NCI-H1105 (cell line): ENCODE measurements at regions not wholly inside any gene's neighbourhood (a gene's known extent, or its start where the extent isn't known, plus 50 kb on each side); places are given as distances from the start of the nearest gene placed in this dataset.
A peak's percentile ranks its signal among the peaks of the same experiment; 100 is the strongest.
"Not testable (repeated sequence)": the region's sequence is repeated elsewhere in the genome, so short reads cannot be mapped to it uniquely, and the experiment has no call there.

Source experiments
- DNase-seq: peaks from one replicate; lab custom pipeline; 2025; lab: John Stamatoyannopoulos, UW

DNA sequence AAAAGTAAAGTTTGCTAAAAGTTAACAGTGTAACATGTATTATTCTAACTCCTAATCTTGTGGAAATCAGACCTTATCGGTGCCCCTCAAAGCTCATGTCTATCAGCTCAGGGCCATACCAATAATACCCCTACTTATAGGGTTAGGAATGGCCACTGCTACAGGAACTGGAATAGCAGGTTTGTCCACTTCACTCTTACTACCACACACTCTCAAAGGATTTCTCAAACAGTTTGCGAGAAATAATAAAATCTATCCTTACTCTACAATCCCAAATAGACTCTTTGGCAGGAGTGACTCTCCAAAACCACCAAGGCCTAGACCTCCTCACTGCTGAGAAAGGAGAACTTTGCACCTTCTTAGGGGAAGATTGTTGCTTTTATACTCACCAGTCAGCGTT is 1677.7 kb downstream of the OLFM4 start:
- no peak for DNase-seq

DNA sequence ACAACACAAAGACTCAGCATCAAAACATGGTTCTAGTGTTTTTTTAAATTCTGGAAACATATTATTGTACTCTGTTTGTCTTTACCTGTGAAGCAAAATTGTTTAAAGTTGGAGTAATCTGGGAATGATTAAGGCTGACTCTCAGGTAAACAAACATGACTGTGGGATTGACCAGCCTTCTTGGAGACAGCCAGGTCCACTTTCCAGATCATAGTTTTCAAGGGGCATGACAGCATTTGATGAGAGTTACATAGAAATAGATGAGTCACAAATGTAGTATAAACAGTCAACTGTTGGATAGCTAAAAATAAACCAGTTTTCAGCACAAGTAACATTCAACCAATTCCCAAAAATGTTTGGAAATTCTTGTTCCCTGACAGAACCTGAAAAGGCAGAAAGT is 1680.9 kb downstream of the OLFM4 start:
- no peak for DNase-seq

DNA sequence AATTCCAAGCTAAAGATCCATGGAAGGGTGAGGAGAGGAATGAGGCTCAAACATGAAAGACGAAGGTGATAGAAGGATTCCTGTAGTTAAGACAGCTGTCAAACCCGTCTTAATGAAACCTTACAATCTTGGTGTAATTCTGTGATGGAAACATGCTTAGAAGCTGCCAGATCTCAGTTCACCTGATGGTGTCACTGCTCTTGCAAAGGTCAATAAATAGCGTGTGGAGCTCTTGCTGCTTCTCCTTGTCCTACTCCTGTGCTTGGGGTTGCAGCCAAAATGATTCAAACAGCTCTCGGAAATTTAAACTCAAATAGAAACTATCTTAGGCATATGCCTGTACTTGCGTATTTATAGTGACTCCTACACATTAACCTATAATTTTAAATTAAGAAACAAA is 1705.0 kb downstream of the OLFM4 start:
- DNase-seq = no peak

DNA sequence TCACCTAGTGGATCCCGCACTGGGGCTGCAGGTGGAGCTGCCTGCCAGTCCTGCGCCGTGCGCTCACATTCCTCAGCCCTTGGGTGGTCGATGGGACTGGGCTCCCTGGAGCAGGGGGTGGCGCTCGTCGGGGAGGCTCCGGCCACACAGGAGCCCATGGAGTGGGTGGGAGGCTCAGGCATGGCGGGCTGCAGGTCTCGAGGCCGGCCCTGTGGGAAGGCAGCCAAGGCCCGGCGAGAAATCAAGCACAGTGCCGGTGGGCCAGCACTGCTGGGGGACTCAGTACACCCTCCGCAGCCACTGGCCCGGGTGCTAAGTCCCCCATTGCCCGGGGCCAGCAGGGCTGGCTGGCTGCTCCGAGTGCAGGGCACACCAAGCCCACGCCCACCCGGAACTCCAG is 1708.6 kb downstream of the OLFM4 start:
- not testable (repeated sequence) for DNase-seq

DNA sequence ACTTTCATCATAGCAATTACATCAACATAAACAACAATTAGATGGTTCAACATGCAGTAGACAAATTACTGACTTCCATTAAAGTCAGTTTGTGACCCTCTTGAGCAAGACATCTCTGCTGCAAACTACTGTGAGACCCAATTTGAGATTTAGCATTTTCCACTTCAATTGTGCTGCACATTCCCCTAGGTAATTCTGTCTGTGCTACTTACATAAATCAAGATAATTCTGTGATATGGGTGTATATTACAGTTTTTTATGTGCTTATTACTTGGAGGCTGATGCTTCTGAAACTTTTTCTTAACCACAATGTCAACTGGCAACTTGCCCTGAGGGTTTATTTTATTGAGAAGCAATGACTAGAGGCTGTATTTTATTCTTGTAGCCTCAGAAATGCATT is 1714.4 kb downstream of the OLFM4 start:
- DNase-seq = peak; percentile 72

DNA sequence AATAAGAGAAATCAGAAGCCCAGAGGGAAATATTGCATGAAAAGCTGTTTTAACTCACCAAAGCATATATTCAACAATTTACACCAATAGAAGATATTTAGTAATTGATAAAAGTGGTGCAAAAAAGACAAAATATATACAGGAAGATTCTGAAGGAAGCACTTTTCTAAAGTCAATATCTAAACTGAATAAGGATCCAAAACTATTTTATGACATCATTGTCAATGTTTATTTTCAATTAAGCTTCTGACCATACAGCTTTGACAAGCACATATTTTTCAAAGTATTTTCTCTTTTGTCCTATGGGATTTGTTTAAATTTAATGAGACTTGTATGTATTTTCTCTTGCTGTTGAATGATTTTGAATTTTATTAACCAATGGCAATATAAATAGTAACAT is 1716.1 kb downstream of the OLFM4 start:
- DNase-seq = no peak

DNA sequence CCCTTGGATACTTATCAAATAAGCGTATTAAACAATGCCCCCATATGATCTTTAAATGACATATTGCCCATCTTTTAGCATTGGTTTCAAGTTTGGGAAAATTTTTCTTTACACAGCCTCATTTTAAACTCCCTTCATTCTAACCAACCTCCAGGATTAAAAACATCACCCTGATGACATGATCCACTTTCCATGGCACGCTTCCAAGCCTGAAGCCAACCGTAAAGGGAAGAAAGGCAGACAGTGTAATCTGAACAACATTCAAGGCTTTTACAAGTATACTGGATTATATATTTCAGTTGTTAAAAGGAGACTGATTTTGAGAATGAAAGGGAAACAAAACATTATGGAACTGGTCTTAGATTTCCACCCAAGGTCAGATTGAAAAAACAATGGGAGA is 1721.9 kb downstream of the OLFM4 start:
- no peak for DNase-seq

DNA sequence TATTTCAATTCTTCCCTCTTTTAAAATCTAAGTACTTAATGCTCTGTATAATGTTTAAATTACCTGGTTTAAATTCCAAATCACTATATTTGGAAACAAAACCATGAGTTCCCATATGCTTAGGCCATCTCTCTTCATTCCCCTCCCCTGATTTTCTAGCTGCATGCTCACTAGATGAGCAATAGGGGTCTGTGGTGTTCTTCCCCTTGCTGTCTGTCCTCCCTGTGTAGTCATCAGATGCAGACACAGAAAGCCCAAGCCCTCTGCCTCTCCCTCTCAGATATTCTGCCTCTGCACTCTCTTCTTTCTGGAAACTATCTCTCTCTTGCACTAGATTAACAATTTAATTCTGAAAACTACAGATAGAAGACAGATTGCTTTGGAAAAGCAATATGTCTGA is 1730.2 kb downstream of the OLFM4 start:
- DNase-seq = no peak

DNA sequence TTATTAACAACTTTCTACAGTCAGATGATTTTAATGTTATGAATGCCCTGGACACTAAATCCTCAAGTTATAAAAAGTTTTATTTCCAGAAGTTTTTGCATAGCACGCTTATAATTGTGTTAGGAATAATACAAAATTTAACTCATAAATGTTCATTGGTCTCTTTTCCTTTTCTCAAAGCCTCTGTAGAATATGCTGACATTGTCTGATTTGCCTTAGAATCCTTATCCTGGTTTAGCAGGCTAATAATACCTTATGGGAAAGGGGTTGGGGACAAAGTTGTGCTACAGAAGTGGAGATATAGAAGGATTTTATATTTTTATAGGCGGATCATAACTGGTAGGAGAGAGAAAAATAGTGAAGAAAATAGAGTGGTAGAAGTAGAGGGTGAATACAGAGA is 1739.6 kb downstream of the OLFM4 start:
- no peak for DNase-seq

DNA sequence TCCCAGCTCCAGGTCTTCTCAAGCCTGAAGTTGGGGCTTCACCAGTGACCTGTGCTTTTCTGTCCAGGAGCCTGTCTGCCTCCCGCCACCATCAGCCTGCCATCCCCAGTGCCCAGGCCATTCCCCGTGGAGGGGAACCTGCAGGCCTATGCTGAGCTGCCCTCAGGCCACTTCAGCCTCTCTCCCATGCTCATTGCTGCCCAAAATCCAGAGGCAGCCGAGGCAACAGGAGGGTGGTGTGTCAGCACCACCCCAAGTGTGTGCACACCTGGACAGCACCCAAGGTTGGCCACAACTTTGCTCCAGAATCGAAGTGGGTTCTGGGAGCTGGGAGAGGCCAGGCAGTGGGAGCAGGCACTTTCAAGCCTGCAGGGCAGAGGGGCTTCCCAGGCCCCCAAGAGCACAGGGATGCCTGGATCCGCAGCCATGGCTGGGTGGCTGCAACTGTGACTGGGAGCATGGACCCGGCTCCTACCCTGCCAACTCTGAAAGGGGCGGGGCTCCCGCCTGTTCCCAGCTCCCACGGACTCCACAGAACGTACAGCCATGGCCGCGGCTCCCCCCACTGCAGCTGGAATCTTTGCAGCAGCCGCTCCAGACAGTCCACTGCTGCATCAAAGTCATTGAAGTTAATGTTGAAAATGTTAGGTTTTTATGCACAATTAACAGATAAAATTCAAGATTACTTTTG is 1747.0 kb downstream of the OLFM4 start:
- no peak for DNase-seq

DNA sequence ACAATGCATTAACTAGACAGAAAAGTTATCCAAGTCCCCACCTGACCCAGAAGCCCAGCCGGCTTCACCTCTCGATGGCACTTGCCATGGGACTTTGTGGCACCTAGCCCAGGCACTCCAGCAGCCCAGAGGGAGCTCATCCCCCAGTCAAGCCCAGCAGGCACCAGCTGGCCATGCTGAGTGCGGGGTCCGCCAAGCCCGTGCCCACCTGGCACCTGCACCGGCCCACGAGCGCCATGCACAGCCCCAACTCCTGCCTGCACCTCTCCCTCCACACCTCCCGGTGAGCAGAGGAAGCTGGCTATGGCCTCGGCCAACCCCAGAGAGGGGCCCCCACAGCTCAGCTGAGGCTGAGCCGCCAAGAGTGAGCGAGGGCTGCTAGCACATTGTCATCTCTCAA is 1759.1 kb downstream of the OLFM4 start:
- no peak for DNase-seq

DNA sequence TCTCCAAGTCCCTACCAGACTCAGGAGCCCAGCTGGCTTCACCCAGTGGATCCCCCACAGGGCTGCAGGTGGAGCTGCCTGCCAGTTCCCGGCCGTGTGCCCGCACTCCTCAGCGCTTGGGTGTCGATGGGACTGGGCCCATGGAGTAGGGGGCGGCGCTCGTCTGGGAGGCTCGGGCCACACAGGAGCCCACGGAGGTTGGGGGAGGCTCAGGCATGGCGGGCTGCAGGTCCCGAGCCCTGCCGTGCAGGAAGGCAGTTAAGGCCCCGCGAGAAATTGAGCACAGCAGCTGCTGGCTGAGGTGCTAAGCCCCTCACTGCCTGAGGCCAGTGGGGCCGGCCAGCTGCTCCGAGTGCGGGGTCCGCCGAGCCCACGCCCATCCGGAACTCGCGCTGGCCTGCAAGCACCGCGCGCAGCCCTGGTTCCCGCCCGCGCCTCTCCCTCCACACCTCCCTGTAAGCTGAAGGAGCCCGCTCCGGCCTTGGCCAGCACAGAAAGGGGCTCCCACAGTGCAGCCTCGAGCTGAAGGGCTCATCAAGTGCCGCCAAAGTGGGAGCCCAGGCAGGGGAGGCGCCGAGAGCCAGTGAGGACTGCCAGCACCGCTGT is 1771.1 kb downstream of the OLFM4 start:
- DNase-seq = no peak

DNA sequence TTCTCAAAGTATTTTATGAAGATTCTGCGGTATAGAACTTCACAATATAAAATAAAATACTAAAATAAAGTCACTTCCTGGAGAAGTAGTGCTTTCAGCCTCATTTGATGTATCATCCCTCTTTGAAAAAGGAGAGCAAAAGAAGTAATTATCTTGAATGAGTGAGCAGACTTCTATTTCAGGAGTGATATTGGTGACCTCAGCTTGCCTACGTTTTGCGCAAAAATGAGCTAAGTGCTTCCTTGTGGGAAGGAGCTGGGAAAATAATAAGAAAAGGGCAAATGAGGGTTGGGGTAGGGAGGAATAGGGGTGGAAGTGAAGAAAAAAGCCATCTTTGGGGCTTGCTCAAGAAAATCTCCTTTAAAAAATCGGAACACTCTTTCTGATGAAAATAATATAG is 1773.6 kb downstream of the OLFM4 start:
- DNase-seq = no peak

DNA sequence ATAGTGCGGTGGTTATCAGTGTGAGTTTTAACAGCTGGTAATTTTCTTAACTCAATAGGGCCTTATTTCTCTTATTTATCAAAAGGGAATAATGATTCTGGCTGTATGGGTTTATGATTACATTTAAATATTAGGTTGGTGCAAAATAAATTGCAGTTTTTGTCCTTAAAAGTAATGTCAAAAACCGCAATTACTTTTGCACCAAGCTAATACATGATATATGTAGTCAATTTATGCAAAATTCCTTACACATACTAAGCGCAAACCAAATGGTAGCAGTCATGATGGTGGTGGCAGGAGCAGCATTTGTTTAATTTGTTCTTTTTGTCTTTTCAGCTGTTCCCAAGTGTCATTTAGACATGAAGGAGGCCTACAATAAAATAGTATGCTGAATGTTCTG is 1777.1 kb downstream of the OLFM4 start:
- DNase-seq = no peak

DNA sequence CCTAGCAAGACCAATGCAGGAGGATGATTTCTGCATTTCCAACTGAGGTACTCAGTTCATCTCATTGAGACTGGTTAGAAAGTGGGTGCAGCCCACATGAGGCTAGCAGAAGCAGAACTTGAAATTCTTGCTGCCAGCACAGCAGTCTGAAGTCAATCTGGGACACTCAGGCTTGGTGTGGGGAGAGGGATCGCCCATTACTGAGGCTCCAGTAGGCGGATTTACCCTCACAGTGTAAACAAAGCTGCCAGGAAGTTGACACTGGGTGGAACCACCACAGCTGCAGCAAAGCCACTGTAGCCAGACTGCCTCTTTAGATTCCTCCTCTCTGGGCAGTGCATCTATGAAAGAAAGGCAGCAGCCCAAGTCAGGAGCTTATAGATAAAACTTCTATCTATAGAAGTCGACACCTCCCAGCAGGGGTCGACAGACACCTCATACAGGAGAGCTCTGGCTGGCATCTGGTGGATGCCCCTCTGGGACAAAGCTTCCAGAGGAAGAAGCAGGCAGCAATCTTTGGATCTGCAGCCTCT is 1793.4 kb downstream of the OLFM4 start:
- not testable (repeated sequence) for DNase-seq

DNA sequence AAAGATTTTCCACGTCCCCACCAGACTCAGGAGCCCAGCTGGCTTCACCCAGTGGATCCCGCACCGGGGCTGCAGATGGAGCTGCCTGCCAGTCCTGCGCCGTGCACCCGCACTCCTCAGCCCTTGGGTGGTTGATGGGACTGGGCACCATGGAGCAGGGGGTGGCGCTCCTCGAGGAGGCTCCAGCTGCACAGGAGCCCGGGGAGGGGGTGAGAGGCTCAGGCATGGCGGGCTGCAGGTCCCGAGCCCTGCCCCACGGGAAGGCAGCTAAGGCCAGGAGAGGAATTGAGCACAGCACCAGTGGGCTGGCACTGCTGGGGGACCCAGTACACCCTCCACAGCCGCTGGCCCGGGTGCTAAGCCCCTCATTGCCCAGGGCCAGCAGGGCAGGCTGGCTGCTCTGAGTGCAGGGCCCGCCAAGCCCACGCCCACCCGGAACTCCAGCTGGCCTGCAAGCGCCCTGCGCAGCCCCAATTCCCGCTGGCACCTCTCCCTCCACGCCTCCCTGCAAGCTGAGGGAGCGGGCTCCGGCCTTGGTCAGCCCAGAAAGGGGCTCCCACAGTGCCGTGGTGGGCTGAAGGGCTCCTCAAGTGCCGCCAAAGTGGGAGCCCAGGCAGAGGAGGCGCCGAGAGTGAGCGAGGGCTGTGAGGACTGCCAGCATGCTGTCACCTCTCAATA is 1800.9 kb downstream of the OLFM4 start:
- not testable (repeated sequence) for DNase-seq

DNA sequence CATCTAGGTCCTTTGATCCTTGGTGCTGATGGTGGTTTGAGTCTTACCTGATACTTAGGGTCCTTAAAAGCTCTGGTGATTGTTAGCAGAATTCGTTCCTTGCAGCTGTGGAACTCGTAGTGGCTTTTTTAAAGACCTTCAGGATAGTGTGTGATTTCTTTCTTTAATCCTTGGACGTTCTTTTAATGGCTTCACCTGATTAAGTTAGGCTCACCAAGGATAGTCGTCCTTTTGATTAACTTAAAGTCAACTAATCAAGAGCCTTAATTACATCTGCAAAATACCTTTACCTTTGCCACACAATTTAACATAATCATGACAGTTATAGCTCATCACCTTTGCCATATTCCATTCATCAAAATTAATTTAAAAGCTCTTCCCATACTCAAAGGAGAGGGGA is 1807.7 kb downstream of the OLFM4 start:
- no peak for DNase-seq

DNA sequence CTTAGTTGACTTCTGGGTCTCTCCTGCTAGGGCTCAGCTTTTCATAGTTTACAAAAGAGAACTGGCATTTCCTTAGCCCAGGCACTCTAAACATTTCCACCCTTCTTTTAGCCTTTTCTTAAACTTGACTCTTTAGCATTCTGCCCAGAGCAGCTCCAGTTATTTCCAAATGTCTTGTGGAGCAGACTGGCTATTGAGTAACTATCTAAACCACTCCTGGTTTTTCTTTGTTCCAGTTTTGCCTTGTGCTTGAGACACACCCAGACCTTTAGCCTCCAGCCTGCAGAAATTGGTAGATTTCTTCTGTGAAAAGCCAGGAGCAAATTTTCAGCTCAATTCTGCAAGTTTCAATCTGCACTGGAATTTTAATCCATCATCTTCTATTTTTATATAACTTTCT is 1813.1 kb downstream of the OLFM4 start:
- DNase-seq = no peak

DNA sequence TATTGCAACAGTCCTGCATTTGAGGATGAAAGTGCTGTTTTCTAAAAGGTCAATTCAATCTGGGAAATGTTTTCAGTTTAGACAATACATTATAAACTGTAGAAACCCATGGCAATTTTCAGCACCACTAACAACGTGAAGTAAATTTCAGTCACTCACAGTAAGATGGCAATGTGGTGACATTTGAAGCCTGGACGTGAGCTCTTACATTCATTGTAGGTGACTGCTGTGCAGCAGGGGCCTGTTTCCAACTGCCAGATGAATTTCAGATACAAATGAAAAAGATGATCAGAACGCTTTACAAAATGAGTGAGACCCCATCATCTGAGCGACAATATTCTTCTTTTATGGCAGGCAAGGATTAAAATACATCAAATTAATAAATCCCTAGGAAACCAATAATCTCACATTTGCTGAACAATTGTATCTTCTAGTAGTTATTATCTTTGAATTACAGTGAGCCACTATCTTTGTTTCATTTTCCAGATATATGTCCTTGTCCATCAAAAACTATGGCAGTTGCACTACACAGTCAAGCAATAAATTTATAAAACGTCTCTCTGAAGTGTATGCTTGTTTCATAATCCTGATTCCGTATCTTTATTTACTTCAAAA is 1816.8 kb downstream of the OLFM4 start:
- DNase-seq = no peak

DNA sequence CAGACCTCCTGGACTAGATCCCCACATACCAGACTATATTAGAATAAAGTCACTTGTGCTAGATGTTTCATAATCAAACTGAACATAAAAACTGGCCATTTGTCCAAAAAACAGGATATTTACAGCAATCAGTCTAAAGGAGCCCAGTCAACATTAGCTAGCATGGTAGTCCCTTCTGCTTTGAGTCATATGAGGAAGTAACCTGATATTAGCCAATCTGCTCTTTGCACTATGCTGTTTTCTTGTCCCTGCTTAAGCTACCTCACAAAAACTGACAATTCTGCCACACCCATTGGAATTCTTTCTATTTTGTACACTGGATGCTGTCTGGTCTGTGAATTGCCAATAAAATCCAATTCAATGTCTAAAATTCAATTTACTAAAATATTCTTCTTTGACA is 1824.2 kb downstream of the OLFM4 start:
- DNase-seq = no peak

DNA sequence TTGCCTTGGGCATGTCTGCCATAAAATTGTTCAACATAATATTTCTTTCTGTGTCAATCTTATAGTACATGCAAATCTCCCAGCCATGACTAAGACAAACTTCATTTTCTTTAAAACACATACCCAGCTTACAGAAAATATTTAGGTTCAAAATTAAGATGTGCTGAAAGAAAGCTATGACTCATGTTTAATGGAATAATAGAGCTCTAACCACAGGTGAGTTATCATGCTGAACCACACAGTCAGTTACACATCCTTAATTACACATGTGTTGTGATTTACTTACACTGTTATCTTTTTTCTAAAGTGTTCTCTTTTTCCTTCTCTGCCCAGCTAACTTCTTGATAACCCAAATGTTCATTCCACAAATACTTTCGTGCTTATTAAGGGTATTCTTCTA is 1831.2 kb downstream of the OLFM4 start:
- DNase-seq = no peak

DNA sequence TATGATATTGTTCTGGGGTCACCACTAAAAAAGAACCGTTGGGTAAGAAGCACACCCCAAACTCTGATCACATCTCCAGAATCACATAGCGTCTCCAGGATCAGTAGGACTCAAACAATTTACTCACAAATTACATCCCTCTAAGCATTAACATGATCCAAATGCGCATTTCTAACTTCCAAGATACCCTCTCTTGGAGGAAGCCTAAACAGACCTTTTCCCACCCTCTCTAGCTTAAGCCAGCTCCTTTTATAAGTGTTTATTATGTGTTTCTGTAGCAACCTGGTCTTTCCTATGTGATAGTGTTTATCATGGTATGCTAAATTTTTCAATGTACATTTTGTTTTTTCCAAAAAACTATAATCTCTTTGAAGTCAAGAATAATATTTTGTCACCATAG is 1846.5 kb downstream of the OLFM4 start:
- no peak for DNase-seq

DNA sequence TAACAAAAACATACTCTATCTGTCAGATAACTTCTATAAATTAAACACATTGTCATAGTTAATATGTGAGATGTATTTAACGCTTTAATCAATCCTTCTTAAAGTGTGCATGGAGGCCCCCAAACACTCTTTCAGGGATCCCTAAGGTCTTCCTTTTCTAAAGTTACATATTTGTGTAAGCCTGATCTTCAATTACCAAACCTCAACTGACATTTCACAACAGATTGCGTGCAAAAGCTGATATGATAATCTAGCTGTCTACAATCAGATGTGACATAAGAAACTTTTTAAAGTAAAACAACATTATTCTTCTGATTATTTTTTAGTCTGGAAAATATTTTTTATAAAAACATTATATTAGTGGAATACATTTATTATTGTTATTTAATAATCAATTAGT is 1850.4 kb downstream of the OLFM4 start:
- no peak for DNase-seq
